22Rv1 (cell line): ENCODE measurements at regions not wholly inside any gene's neighbourhood (a gene's known extent, or its start where the extent isn't known, plus 50 kb on each side); places are given as distances from the start of the nearest gene placed in this dataset.

Experiments used
- ZFX ChIP-seq: fragments of 450-650 bp; IDR thresholded peaks from 2 replicates; pipeline ENCODE4 v1.6.1; 2017; ENCODE audit warnings: antibody characterized with exemption, borderline replicate concordance
- TF ChIP-seq, protein P1 (sequence below): fragments of 450-650 bp; IDR thresholded peaks from 2 replicates; pipeline ENCODE4 v1.5.1; 2017; ENCODE audit warnings: mild to moderate bottlenecking

DNA sequence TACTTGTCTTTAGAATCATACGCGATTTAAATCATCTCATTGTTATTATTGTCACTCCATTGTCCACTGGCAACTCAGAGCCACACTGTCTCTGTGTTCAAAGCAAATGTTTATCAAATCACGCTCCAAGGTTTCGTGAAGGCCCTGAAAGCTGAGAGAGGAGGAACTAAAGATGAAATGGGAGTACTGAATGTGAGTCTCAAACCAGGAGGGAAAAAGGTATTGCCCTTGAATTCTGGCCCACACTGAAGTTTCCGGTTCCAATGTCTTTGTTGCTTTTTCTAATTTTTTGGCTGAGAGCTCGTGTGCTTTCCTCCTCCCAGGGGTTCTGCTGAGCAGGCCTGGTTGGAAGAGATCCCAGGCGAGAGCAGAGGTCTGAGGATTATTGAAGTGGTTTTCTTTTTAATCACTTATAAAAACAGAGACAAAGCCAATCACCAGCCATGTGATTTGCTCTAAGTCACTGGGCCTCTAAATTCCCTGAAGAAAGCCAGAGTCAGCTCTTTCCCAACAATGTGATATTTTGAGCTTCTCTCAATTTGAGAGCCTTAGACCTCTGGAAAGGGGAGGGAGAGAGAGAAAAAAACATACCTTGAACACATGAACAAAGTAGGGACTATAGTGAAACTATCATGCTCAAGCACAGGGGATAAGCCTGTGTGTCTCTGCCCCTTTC, 420.8 kb upstream of the GRAMD2B start:
- TF ChIP-seq, protein P1, sequence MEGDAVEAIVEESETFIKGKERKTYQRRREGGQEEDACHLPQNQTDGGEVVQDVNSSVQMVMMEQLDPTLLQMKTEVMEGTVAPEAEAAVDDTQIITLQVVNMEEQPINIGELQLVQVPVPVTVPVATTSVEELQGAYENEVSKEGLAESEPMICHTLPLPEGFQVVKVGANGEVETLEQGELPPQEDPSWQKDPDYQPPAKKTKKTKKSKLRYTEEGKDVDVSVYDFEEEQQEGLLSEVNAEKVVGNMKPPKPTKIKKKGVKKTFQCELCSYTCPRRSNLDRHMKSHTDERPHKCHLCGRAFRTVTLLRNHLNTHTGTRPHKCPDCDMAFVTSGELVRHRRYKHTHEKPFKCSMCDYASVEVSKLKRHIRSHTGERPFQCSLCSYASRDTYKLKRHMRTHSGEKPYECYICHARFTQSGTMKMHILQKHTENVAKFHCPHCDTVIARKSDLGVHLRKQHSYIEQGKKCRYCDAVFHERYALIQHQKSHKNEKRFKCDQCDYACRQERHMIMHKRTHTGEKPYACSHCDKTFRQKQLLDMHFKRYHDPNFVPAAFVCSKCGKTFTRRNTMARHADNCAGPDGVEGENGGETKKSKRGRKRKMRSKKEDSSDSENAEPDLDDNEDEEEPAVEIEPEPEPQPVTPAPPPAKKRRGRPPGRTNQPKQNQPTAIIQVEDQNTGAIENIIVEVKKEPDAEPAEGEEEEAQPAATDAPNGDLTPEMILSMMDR = no peak
- TF ChIP-seq ZFX = no peak
